ENCODE measurements at regions not wholly inside any gene's neighbourhood (a gene's known extent, or its start where the extent isn't known, plus 50 kb on each side); places are given as distances from the start of the nearest gene placed in this dataset.

- Histone ChIP-seq H3K9ac (ENCODE audit: low read length) (no peak overlapping the region), H3K4me1 (ENCODE audit: insufficient read depth, low read length, severe bottlenecking) (no peaks in the 10 kb centered on the region), H3K4me2 (ENCODE audit: low read length) (no peak overlapping the region), H3K4me3 (ENCODE audit: low read depth, low read length, poor library complexity, severe bottlenecking) (no peak overlapping the region), H3F3A (ENCODE audit: insufficient read depth, low read length) (no peaks in the 10 kb centered on the region), H2AFZ (ENCODE audit: low read length) (no peak overlapping the region), H3K79me2 (ENCODE audit: insufficient read depth, low read length) (no peaks in the 10 kb centered on the region), H3K9me2 (ENCODE audit: low read depth, low read length) (no peaks in the 10 kb centered on the region), H3K27me3 (ENCODE audit: insufficient read depth, low read length) (no peaks in the 10 kb centered on the region), H3K36me3 (ENCODE audit: insufficient read depth, low read length) (no peaks in the 10 kb centered on the region), H4K20me1 (ENCODE audit: insufficient read depth, low read length) (no peaks in the 10 kb centered on the region), H3K27ac (ENCODE audit: low read depth, low read length, poor library complexity, severe bottlenecking) (no peak overlapping the region), H3K9me3 (ENCODE audit: low read length) (no peaks in the 10 kb centered on the region)
- TF ChIP-seq CTCF (IDR thresholded peaks at IDR 0.05; ENCODE audit: low read length) (no peak), EZH2 (IDR thresholded peaks at IDR 0.05; ENCODE audit: borderline replicate concordance, low read length) (no peak)
Measured at GRCh38 chr14:58820032-58820431, 182.3 kb downstream of the DACT1 start.

DNA sequence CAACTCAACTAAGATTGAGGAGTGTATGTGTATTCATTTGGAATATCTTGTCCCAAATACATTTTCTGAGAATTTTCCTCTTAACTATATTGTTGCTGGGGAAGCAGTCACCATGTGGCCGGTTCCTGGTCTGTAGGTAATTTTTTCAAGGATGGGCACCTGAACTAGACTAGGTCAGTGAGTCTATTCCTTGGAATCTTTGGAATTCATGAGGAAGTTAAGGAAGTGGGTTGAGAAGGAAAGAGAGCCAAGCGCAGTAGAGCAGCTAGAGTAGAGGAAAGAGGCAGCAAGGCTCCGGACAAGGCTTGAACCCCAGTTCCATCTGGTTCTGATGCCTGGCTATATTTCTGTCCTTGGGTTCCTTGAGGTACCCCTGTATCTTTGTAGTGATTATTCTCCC, 183.7 kb downstream of the DACT1 start:
- no peak overlapping the region for H3K4me3 ChIP-seq (ENCODE audit: low read depth, low read length, poor library complexity, severe bottlenecking)
- TF ChIP-seq EZH2 (IDR thresholded peaks at IDR 0.05; ENCODE audit: borderline replicate concordance, low read length) (no peak), CTCF (IDR thresholded peaks at IDR 0.05; ENCODE audit: low read length) (no peak)
- no peaks in the 10 kb centered on the region for H3K9me3 ChIP-seq (ENCODE audit: low read length)
- H4K20me1 ChIP-seq (ENCODE audit: insufficient read depth, low read length), result no peaks in the 10 kb centered on the region
- H3K27me3 ChIP-seq (ENCODE audit: insufficient read depth, low read length), result no peaks in the 10 kb centered on the region
- H3K27ac ChIP-seq (ENCODE audit: low read depth, low read length, poor library complexity, severe bottlenecking), result no peak overlapping the region
- no peaks in the 10 kb centered on the region for H3K4me1 ChIP-seq (ENCODE audit: insufficient read depth, low read length, severe bottlenecking)
- H2AFZ ChIP-seq (ENCODE audit: low read length), result no peak overlapping the region
- H3F3A ChIP-seq (ENCODE audit: insufficient read depth, low read length), result no peaks in the 10 kb centered on the region
- H3K79me2 ChIP-seq (ENCODE audit: insufficient read depth, low read length), result no peaks in the 10 kb centered on the region
- no peaks in the 10 kb centered on the region for H3K9me2 ChIP-seq (ENCODE audit: low read depth, low read length)
- no peaks in the 10 kb centered on the region for H3K36me3 ChIP-seq (ENCODE audit: insufficient read depth, low read length)
- H3K9ac ChIP-seq (ENCODE audit: low read length), result no peak overlapping the region
- no peak overlapping the region for H3K4me2 ChIP-seq (ENCODE audit: low read length)

- no peaks in the 10 kb centered on the region; the same call in 1 of the 2 replicates for H3K9me3 ChIP-seq (ENCODE audit: low read length)
- no peaks in the 10 kb centered on the region for H3K27me3 ChIP-seq (ENCODE audit: insufficient read depth, low read length)
- H3K9me2 ChIP-seq (ENCODE audit: low read depth, low read length), result no peaks in the 10 kb centered on the region
- no peaks in the 10 kb centered on the region for H4K20me1 ChIP-seq (ENCODE audit: insufficient read depth, low read length)
- H3K4me2 ChIP-seq (ENCODE audit: low read length), result no peak overlapping the region
- no peaks in the 10 kb centered on the region for H3K79me2 ChIP-seq (ENCODE audit: insufficient read depth, low read length)
- H2AFZ ChIP-seq (ENCODE audit: low read length), result no peak overlapping the region
- H3F3A ChIP-seq (ENCODE audit: insufficient read depth, low read length), result no peaks in the 10 kb centered on the region
- H3K27ac ChIP-seq (ENCODE audit: low read depth, low read length, poor library complexity, severe bottlenecking), result no peak overlapping the region
- no peaks in the 10 kb centered on the region for H3K36me3 ChIP-seq (ENCODE audit: insufficient read depth, low read length)
- H3K4me3 ChIP-seq (ENCODE audit: low read depth, low read length, poor library complexity, severe bottlenecking), result no peak overlapping the region
- TF ChIP-seq CTCF (IDR thresholded peaks at IDR 0.05; ENCODE audit: low read length) (no peak), EZH2 (IDR thresholded peaks at IDR 0.05; ENCODE audit: borderline replicate concordance, low read length) (no peak)
- H3K4me1 ChIP-seq (ENCODE audit: insufficient read depth, low read length, severe bottlenecking), result no peaks in the 10 kb centered on the region
- H3K9ac ChIP-seq (ENCODE audit: low read length), result no peak overlapping the region
Measured at GRCh38 chr14:58822856-58823255, 185.1 kb downstream of the DACT1 start.

All from OCI-LY1 (cell line).